Stimulated activated CD4-positive, alpha-beta T cell treated with anti-CD3 and anti-CD28 coated beads, Interleukin-12 subunit alpha, Interleukin-12 subunit beta, amount 100 ng/mL, for 24 hours (primary cell): ENCODE measurements at regions not wholly inside any gene's neighbourhood (a gene's known extent, or its start where the extent isn't known, plus 50 kb on each side); places are given as distances from the start of the nearest gene placed in this dataset.
"Not testable (repeated sequence)": the region's sequence is repeated elsewhere in the genome, so short reads cannot be mapped to it uniquely, and the experiment has no call there.

ENCODE experiments used
- DNase-seq, 2 experiments: peaks; one replicate each; pipeline ENCODE4 v3.0.0-alpha.2; 2020; ENCODE audit warnings: low read depth in 2 of 2

DNA sequence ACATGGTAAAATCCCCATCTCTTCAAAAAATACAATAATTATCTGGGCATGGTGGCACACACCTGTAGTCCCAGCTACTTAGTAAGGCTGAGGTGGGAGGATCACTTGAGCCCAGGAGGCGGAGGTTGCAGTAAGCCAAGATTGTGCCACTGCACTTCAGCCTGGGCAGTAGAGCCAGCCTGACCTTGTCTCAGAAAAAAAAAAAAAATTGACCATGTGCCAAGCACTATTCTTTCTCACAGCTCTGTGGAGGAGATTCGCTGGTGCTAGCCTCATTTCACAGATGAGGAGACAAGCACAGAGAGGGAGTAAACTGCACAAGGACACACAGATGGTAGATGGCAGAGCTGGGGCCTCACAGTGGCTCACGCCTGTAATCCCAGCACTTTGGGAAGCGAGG is 131.8 kb upstream of the JARID2 start:
- no peak for DNase-seq

- no peak for DNase-seq
These were observed 129.0 kb upstream of the JARID2 start for GRCh38 chr6:15116889-15117288.

GRCh38 chr6:15121443-15121842 is 124.4 kb upstream of the JARID2 start:
- no peak for DNase-seq

DNA sequence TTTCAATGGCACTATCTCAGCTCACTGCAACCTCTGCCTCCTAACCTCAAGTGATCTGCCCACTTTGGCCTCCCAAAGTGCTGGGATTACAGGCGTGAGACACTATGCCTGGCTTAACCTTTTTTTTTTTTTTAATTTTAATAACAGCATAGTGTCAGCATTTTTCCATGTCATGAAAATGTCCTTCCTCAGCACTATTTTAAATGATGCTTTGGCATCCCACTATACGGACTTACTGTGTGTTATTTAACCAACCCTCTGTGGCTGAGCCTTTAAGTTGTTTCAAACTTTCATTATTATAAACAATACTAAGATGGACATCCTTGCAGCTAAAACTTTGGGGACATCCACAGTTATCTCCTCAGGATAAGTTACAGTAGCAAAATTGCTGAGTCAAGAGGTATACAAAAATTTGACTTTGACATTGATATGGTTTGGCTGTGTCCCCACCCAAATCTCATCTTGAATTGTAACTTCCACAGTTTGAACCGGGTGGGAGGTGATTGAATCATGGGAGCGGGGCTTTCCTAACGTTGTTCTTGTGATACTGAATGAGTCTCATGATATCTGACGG is 123.8 kb upstream of the JARID2 start:
- DNase-seq = no peak

GRCh38 chr6:15129887-15130286 is 116.0 kb upstream of the JARID2 start:
- no peak for DNase-seq

- no peak for DNase-seq
These were observed 114.6 kb upstream of the JARID2 start for GRCh38 chr6:15131234-15131633.

- no peak for DNase-seq
These were observed 114.2 kb upstream of the JARID2 start for GRCh38 chr6:15131651-15132061.

- DNase-seq = no peak
These were observed 113.7 kb upstream of the JARID2 start for GRCh38 chr6:15132167-15132566.

- DNase-seq = no peak
These were observed 112.8 kb upstream of the JARID2 start for GRCh38 chr6:15132854-15133670.

DNA sequence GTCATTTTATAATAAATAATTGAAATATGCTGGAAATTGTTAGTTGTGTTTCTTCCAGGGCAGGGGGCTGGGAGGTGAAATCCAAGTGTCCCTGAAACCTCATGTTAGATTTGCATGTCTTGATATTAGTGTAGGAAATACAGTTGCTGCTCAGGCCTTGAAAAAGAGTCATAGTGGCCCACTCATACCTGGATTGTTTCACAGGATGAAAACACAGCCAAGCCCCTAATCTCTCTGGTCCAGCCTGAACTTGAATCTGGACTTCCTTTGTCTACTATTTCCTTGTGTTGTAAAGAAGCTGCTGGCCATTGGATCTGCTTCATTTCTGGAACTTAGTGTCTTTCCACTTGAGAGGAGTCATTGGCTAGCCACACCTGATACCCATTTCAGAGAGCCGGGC is 108.8 kb upstream of the JARID2 start:
- DNase-seq = no peak

- no peak for DNase-seq
These were observed 102.8 kb upstream of the JARID2 start for GRCh38 chr6:15143086-15143485.

GRCh38 chr6:15143540-15143939 is 102.3 kb upstream of the JARID2 start:
- no peak for DNase-seq

- no peak for DNase-seq
These were observed 100.0 kb upstream of the JARID2 start for GRCh38 chr6:15145821-15146220.

- DNase-seq = no peak
These were observed 98.0 kb upstream of the JARID2 start for GRCh38 chr6:15147827-15148226.

- DNase-seq = no peak
These were observed 97.4 kb upstream of the JARID2 start for GRCh38 chr6:15148356-15148946.

GRCh38 chr6:15150207-15150606 is 95.7 kb upstream of the JARID2 start:
- DNase-seq = no peak

DNA sequence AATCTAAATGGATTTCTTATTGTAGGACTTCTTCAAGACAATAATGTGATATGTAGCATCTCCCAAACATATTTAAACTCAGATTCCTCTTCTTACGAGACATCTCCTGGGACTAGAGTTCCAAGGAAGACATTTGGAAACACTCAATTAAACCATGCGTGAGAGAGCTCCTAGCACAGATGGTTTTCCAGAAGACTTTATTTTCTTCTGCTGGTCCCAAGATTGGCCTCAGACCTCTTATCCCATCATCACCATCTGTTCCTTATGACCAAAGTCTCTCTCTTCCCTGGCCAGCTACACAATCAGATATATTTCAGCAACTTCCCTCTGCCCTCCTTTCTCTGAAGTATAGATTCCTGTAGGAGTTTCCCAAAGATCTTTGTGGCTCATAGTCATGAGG is 93.2 kb upstream of the JARID2 start:
- no peak for DNase-seq

DNA sequence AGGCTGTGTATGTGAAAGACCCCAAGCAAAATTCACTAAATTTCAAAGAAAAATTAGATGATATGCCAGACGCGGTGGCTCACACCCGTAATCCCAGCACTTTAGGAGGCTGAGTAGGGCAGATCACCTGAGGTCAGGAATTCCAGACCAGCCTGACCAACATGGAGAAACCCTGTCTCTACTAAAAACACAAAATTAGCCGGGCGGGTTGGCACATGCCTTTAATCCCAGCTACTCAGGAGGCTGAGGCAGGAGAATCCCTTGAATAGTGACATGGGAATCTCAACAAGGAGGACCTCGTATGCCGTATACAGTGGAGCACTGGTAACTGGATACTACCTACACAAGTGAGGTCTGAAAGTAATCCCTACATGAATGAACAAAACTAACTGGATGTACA is 92.7 kb upstream of the JARID2 start:
- no peak for DNase-seq

GRCh38 chr6:15157479-15157878 is 88.4 kb upstream of the JARID2 start:
- no peak for DNase-seq

DNA sequence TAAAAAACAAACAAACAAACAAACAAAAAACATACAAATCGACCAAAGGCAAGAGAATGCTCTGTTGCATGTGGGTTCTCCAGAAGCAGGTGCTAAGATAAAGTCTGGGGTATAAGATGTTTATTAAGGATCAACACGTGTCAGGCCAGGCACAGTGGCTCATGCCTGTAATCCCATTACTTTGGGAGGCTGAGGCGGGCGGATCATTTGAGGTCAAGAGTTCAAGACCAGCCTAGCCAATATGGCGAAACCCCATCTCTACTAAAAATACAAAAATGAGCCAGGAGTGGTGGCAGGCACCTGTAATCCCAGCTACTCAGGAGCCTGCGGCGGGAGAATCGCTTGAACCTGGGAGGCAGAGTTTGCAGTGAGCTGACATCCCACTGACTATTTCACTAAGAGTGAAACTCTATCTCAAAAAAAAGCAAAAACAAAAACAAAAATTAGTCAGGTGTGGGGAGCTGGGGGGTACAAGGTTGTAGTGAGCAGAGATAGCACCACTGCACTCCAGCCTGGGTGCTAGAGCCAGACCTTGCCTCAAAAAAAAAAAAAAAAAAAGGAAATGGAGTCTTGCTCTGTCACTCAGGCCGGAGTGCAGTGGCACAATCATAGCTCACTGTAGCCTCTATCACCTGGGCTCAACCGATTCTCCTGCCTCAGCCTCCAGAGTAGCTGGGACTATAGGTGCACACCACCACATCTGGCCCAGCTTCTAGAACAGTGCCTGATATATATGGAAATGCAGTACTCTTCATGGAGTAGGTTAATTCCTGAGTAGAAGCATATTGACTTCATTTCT is 86.8 kb upstream of the JARID2 start:
- DNase-seq = no peak

DNA sequence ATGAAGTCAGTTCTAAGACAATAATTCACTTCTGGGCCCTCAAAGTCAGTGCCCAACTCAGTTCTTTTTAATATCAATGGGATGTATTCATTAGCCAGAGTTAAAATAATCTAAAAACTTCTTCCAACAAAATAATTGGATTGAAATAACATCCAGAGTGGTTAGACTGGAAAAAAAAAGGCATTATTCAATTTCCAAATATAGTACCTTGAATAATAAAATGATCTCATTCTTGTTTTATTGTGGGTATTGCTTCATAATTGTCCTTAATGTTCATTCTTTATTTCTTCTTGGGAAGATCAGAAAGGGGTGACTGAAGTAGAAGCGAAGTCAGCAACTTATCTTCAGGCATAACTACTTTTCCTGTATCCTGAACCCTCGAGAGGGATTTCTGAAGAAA is 85.1 kb upstream of the JARID2 start:
- DNase-seq = no peak

DNA sequence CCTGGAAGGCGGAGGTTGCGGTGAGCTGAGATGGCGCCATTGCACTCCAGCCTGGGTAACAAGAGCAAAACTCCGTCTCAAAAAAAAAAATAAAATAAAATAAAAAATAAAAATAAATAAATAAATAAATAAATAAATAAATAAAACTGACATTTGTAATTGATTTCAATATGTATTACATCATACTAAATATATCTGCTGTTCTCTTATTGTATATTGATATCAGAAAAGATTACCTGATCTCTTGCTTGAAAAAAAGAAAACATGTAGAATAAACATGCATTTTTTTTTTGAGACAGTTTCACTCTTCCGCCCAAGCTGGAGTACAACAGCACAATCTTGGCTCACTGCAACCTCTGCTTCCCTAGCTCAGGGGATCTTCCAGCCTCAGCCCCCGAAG is 81.0 kb upstream of the JARID2 start:
- DNase-seq = not testable (repeated sequence)
